GM18517 (cell line): ENCODE measurements at regions not wholly inside any gene's neighbourhood (a gene's known extent, or its start where the extent isn't known, plus 50 kb on each side); places are given as distances from the start of the nearest gene placed in this dataset.
"Not testable (repeated sequence)": the region's sequence is repeated elsewhere in the genome, so short reads cannot be mapped to it uniquely, and the experiment has no call there.

Experiments used
- ATAC-seq: cut with Tn5 transposase; IDR thresholded peaks from one replicate; pipeline ENCODE4 v1.9.1; 2021; ENCODE audit warnings: mild to moderate bottlenecking, moderate library complexity; ENCODE audit not compliant: unreplicated experiment

DNA sequence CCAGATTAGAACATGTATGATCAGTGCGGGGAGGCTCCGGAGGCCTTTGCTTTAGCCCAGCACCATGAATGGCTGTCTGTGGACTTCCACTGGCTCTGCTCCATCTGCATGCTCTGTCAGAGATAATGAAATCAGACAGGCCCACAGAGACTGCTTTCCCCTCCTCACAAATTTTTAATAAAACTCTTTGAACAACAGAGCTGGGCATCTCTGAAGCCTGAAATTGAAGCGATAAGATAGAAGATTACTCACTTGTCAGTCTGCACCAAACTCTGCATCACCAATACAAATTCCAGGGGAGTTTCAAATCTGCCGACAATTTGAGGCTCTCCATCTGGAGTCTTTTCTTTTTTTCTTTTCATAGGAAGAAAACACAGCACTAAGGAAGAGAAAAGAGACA lies 110.0 kb downstream of the DYRK2 start:
- ATAC-seq, result peak; percentile 38

DNA sequence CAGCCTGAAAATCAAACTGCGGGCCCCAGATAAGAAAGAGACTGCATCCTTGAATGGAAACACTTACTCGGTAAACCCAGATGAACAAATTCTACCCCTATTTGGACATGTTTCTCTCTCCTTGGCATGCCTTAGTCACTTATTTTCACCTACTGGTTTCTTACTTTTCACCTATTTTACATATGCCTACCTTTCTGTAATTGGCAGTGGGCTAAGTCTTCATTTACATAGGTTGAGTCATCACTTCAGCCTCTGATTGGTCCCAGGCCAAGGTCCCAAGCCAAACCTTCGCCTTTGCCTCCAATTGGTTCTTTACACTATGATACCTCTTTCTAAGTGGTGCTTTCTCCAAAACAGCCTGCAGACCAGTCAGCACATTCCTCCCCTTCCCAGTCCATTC lies 111.3 kb downstream of the DYRK2 start:
- ATAC-seq, result no peak

DNA sequence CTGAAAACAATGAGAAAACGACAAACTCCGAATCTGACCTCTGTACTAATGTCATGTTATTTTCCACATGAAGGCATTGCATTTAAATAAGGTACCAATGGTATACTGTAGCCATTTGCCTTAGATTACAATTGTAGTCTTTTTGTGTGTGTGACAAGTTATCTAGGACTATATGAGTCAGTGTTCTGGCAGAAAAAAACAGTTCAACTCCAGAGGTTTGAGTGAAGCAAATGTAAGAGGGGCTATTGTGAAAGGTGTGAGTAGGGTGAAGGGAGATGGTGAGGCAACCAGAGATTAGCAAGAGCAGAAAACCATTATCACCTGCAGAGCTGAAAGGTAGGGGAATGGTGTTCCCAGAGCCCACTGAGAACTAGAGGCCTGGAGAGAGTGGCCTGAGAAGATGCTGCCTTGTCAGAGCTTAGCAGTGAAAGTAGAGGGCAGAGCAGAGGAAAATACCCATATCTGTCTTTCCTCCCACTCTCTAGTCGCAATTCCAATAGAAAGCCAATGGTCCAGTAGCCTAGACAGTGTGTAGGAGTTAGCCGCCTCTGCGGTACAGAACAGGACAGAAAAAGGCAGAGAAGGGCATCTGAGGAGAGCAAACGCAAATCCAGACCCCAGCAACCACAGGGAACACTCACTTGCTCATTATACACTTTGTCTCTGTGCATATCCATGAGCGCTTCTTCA lies 112.2 kb downstream of the DYRK2 start:
- no peak for ATAC-seq

DNA sequence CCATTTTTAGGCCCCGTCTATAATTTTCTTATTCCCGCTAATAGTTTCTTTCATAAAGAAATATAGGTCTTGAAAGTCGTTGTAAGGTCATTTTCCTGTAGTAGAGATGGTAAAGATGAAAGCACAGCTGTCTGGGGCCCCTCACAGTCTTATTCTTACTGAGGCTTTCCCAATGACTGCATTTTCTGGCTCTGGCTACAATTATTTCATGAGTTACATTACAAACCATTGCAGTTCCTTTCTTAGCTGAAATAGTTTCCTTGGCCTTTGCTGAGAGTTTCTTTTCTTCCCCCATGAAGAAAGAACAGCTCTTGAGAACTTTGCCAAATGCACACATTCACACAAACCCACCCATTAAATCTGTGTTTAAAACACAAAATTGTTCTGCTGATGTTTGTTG lies 113.0 kb downstream of the DYRK2 start:
- ATAC-seq, result no peak

DNA sequence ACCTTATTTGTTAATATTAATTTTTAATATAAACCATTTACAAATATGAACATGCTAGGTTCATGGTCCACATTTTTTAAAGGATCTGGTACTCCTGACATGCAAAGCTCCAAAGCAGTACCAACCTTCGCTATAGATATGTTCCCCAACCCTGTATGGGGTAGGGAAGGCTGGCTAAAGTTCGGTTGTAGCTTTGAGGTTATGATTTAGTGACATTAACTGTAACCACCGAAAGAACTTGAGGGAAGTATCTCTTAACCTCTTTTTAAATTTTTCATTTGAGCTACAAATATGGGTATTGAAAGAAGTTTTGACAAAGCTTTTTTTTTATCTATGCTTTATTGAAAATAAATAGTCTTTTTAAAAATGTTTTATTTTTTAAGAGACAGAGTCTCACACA lies 115.5 kb downstream of the DYRK2 start:
- no peak for ATAC-seq

DNA sequence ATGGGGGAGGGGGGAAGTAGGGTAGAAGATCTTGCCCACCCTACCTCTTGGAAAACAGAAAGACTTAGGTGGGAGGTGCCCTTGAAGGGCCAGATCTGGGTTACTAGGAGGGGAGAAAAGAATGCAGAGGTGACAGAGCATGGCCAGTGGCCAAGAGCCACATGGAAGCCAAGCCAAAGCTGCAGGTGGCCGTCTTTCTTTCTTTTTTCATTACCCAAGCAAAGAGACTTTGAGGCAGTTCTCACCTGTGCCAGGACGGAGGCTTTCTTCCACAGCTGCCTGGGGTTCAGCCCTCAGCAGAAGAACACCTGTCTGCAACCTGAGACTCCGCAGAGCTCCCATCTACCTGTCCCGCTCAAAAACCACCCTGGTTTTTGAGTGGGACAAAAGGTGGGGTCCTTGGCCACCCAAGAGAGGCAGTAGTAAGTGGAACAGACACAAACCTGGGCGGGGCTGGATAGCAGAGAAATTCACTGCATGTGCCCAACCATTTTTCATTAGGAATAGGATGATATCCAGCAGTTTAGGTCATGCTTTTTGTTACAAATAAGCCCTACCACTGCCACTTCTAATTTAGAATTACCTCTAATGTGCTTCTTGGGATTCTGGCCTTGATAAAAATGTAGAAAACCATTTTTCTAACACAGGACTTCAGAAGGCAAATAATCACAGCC lies 116.5 kb downstream of the DYRK2 start:
- ATAC-seq, result no peak

DNA sequence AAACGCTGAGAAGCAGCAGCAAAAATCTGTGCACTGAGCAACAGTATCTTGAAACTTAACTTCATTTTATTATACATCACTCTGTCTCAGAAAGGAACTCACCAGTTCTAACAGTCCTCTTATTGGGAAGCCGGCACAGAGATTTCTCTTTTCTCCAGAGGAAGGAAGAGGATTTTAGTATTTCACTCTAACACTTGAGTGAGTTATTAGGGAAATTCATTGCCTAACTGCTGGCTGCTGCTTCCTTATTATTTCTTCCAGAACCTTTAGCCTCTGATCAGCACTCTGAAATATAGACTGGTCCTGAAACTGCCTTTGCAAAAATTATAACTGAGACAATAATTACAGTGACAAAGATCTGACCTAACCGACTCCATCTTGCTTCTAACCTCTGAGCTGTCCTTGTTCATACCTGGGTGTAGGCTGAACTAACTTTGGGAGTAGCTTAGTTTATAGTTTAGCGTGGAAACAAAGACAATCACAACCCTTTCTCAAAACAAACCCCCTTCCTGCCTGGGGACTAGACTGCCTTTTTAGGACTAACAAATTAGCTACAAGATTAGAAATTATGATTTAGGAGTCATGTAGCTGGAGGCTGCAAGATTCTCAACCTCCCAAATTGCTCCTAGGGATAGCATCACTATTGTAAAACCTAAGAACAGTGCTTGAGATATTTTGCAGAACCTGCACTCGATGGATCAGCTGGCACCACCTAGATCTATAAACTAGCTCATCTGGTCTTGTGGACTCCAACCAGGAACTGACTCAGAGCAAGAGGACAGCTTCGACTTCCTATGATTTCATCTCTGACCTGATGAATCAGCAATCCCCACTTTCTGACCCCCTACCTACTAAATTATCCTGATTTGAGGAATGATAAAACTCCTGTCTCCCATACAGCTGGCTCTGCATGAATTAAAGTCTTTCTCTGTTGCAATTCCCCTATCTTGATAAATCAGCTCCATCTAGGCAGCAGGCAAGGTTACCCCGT lies 117.5 kb downstream of the DYRK2 start:
- ATAC-seq, result no peak

DNA sequence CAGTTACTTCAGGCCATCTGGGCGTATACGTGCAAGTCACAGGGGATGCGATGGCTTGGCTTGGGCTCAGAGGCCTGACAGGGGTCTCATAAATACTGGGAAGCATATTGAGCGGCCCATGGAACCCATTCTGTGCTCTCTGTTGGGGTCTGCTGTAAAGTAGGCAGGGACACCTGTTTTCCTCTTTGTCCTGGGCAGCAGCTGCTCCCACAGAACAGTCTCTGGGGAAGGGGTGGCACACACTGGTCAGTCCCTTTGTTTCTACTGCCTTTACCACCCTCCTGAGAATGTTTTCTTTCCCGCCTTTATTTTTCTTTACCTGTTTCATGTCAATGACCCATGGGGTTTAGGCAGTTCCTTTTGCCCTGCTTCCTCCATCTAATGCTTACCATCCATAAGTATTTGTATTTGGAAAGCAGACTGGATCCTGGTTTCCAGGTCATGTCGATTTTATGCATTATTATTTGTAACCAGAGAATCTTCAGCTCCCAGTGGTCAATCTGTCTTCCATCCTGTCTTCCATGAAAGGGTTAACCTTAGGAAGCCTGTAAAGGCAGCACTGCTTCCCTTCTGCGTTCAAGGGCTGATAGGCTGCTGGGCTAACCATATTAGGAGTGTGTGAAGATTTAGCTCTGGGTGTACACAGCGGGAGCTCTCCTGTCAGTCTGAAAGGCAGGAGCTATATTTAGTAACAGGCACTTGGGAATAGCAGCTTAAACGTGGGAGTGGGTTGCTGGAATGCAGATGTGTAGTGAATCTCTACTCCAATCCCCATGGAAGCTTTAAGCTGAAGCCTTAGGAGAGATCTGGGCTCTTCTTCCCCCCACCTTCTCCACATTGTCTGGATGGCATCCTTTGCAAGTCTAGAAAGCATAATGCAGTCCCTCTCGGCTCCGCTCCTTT lies 124.0 kb downstream of the DYRK2 start:
- ATAC-seq, result no peak

DNA sequence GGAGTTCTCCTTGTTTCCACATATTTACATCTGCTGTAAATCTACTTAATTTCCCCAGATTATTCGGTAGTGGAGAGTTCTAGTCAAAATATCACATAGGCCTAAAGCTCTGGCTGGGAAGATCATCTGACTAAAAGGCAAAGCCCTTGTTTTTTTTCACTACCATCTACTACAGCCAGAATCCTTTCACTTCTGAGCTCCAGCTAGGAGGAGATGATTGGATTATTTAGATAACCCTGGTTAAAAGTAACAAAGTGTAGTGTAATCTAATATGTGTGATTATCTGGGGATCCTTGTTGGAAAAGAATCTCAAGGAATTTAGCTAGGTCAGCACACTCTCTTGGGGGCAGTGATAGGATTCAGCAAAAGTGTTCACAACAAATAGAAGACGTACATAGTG lies 125.4 kb downstream of the DYRK2 start:
- ATAC-seq, result no peak

DNA sequence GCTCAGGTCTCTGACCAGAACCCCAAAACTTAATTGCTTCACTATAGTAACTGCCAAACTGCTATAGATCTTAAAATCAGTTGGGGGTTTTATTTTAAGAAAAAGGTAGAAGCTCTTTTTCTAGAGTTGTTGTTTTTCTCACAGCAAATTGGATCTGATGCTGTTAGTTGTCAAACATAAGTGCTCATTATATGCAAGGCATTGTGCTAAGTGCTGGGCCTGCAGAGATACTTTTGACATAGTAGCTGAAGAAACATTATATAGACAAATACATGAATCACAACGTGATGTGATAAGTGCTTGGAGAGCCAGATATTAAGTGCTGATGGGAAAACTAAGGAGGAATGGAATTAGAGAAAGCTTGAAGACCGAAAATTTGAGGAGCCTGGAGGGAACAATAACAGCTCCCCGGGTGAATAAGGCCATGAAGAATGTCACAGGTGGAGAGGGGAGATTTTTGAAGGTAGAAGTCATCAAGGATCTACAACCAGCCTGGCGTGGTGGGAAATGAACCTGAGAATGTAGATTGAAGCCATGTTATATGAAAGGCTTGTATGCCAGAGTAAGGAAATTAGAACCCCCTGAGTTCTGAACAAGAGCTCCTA lies 126.5 kb downstream of the DYRK2 start:
- no peak for ATAC-seq

DNA sequence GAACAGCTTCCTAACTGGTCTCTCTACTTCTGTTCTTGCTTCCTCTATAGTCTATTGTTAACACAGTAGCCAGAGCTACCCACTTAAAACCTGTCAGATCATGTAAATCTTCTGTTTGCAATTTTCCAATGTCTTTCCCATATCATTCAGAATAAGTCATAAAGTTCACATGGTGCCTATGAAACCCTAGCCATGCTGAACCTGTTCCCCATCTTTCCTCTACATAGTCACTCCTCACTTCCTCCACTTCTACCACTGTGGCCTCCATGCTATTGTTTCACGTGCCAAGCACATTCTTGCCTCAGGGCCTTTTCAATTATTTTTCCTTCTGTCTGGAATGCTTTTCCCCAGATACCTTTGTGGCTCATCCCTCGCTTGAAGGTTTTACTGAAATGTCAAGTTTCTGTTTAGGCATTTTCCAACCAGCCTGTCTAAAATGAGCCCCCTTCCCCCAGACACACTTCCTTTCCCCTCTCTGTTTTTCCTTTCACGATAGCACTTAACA lies 132.1 kb downstream of the DYRK2 start:
- ATAC-seq, result no peak

DNA sequence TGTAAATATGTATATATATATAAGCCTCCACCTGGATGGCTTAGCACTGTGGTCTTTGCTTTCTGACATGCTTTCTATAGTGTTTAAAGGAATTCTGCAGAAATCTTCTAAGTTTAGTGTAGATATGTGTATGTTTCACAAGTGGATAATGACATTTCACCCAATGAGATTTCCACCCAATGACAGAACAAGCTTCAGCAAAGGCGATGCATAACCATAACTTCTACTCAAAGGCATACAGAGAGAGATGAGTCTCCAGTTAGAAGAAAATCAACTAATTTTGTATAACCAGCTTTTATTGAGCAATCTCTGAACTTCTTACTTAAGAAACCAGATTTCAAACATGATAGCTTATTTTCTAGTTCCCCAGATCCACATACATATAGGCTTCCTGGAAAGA lies 134.0 kb downstream of the DYRK2 start:
- no peak for ATAC-seq

DNA sequence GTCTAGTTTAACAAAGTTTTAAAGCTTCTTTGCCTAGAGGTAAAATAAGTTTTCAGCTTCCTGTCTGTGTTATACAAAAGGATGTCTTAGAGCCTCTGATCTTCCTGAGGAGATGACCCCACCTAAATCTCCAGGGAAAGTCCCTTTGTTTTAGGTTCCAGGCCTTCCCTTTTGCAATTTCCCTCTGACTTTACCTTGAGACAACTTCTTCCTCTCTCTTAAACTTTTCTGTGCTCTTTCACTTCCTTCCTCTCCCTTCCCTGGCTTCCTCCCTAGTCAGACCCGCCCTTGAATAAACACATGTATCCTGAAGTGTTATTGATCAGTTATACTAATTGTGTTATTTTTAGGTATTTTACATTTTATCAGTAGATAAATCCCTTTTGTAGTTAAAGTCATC lies 134.8 kb downstream of the DYRK2 start:
- no peak for ATAC-seq

DNA sequence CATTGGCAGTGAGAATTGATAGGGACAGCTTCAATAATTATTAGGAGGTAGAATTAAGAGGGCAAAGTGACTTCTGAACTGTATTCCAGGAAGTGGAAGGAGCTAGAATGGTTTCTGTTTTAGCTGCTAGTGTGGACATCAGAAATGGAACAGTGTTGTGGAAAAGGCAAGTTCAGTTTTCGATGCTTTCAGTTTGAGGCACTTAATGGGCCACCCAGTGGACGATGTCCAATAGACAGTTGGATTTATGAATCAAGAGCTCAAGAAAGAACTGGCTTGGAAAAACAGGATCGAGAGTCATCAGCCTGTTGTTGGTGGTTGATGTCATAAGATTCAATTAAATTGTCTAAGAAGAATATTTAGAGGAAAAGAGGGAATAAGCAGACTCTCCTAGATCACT lies 136.3 kb downstream of the DYRK2 start:
- ATAC-seq, result no peak

DNA sequence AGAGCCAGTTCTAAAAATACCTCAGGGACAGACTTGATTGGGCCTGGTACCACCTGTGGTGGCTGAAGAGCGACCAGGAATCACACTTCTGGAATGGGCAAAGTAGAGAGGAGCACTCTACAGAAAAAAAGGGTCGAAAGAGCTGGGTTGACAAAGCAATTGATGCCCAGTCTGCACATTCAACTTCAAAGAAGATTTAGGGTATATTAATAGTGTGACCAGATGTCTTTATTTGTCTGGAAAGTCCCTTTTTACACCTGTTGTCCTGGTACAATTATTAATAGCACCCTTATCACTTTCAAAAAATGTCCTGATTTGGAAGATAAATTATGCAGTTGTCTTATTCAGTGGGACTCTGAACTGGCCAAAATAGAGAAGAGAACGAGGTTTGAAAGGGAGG lies 137.5 kb downstream of the DYRK2 start:
- no peak for ATAC-seq

DNA sequence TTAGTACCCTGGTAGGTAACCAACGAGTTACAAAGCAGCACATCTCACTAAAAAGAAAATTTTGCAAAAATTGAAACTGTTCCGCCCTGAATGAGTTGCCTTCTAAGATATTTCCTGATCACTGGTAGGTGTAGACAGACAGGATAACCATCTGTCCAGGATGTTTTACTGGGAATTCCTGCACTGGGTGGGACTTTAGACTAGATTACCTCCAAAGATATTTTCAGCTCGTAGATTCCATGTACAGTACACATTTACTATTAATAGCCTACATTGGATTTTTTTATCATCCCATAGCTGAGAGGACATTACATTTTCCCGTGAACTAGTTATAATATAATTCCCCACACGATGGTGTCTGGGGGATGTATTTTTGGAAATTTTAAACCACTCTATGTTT lies 139.6 kb downstream of the DYRK2 start:
- no peak for ATAC-seq

DNA sequence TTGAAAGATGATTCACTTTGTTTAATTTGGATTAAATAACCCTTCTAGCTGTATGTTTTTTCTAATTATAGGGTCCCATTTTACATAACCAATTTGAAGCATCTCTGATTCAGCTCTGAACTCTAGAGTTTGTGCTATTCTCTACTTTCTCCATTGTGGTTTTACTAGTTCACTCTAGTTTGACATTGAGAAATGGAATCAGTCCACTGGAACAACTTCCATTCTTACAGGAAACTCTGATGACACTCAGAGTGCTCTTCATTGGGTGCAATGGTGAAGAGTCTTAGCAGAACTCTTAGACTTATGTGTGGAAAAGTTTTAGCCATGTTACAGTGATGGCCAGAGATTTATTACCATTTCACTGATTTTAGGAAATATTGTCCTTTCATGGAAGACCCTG lies 140.7 kb downstream of the DYRK2 start:
- no peak for ATAC-seq

DNA sequence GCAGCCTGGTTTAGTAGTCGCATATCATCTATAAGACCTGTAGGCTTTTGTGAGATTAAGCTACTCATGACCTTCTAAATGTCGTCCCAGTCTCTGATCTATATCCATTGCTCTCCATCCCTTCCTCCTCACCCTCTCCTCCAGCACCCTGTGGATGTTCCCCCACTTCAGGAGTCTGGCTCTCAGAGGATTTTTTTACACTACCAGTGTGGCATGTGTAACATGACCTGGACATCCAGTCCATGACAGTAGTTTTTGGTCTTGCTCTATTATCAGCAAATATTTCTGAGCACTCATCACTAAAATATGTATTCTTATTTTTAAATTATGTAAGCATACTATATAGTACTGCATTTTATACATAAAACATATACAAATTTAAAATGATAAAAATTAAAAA lies 142.1 kb downstream of the DYRK2 start:
- ATAC-seq, result no peak

DNA sequence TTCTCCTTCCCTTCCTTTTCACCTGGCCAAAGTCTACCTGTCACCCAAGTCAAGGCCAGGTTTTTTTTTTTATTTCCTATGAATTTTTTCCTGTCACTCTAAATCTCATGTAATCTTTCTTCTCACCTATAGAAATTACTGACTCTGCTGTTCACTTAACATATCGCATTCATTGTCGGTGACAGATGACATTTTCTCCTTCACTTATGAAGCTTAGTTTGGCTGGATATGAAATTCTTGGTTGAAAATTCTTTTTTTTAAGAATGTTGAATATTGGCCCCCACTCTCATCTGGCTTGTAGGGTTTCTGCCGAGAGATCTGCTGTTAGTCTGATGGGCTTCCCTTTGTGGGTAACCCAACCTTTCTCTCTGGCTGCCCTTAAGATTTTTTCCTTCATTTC lies 142.8 kb downstream of the DYRK2 start:
- ATAC-seq, result not testable (repeated sequence)

DNA sequence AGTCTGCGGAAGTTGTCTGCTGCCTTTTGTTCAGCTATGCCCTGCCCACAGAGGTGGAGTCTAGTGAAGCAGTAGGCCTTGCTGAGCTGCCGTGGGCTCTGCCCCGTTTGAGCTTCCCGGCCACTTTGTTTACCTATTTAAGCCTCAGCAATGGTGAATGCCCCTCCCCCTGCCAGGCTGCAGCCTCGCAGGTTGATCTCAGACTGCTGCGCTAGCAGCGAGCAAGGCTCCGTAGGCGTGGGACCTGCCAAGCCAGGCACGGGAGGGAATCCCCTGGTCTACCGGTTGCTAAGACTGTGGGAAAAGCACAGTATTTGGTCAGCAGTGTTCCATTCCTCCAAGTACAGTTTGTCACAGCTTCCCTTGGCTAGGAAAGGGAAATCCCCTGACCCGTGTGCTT lies 143.6 kb downstream of the DYRK2 start:
- no peak for ATAC-seq
